ENCODE measurements at regions not wholly inside any gene's neighbourhood (a gene's known extent, or its start where the extent isn't known, plus 50 kb on each side); places are given as distances from the start of the nearest gene placed in this dataset.

DNA sequence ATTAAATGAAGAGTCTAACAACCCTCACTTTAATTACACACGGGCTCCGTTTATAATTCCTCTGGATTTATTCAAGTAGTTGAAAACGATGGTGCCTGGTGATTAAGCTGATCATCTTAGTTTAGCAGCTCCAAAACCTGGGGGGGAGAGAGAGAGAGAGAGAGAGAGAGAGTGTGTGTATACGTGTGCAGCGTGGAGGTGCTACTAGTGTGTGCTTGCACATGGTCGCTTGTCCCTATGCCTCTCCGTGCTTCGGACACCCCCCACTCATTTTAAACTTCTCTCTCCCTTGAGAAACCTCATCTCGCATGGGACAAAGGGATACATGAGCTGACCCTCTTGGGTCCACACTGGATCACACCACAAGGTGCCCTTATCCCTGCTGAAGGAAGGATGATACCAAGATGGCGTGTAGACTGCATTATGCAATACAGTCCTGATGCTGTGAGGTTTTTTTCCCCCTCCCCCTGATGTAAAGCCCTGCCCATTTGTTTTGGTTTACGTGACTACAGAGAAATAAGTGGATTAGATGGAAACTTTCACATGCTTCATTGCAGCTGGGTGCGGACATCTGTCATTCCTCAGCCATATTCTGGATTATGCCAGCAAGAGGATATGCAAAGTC is 320.8 kb downstream of the ZNF536 start:
- Histone ChIP-seq H3K36me3 (no peaks in the 10 kb centered on the region), H3K4me1 (replicated peaks) (no peaks in the 10 kb centered on the region), H3K27ac (peak overlapping the region in 1 of 2 donors; percentile 39), H3K27me3 (replicated peaks; ENCODE audit: insufficient read depth) (no peaks in the 10 kb centered on the region), H3K9me3 (no peaks in the 10 kb centered on the region), H3K4me3 (no peak overlapping the region)
- intact Hi-C loops (cut with DNase I), result loop anchor here (10.0 kb wide), 1 partner anchor 662 kb away; no protein-coding TSS in a partner anchor
- 51% methylated on average over 12 of the region's 12 CpGs for WGBS
- TF ChIP-seq CTCF (IDR thresholded peaks at IDR 0.05) (no peak), POLR2A (IDR thresholded peaks at IDR 0.05) (no peak), POLR2AphosphoS5 (IDR thresholded peaks at IDR 0.05) (no peak)
- DNase-seq (ENCODE audit: low spot score), result no peak

DNA sequence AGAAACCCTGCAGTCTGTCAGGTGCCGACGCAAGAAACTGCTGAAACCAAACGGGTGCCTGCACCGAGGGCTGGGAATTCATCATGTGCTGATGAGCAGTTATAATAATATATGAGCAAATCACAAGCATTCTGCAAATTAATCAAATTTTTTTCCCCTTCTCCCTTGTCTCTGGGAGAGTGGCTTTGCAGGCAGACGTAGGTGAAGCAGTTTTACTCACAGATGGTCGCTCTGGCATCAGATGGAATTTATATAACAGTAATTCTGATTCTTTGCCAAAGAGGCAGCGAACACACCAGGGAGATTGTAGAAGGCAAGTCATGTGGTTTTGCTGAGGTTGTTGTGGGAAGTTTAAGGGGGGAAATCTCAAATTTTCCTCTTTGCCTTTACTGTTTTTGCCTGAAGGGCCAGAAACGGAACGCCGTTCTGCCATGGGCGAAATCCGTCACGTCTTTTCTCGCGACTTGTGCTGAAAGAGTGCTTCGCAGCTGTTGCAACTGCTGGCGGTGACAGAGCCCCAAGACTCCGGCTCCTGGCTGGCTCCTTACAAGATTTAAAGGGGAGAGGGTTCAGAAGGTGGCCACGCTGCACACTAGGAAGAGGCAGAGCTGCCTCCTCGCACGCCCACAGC is 320.1 kb downstream of the ZNF536 start:
- Histone ChIP-seq H3K36me3 (no peaks in the 10 kb centered on the region), H3K4me1 (replicated peaks) (no peaks in the 10 kb centered on the region), H3K27ac (peak overlapping the region; percentile 15 to 39), H3K9me3 (no peaks in the 10 kb centered on the region), H3K4me3 (peak overlapping the region; percentile 12 to 17), H3K27me3 (replicated peaks; ENCODE audit: insufficient read depth) (no peaks in the 10 kb centered on the region)
- DNase-seq (ENCODE audit: low spot score), result no peak
- 9% methylated on average over 21 of the region's 21 CpGs for WGBS
- intact Hi-C loops (cut with DNase I), result loop anchor here (10.0 kb wide), 1 partner anchor 663 kb away; no protein-coding TSS in a partner anchor
- TF ChIP-seq CTCF (IDR thresholded peaks at IDR 0.05) (no peak), POLR2AphosphoS5 (IDR thresholded peaks at IDR 0.05) (no peak), POLR2A (IDR thresholded peaks at IDR 0.05) (no peak)

DNA sequence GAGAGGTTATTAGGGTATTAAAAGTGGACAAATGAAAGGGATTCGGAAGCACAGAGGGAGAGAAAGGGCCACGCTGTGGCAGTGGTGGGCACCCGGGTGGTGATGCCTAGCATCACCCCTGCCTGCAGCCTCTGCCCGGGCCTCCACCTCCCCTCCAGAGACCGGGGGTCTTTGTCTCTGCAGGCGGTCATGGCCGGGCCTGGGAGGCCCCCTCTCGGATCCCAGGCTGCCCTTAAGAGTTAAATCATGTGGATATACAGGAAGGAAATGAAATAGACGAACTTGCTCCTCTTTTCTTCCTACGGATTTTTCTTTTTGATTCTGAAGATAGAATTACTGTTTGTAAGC is 319.6 kb downstream of the ZNF536 start:
- DNase-seq (ENCODE audit: low spot score), result no peak
- intact Hi-C loops (cut with DNase I), result loop anchor here (10.0 kb wide), 1 partner anchor 663 kb away; no protein-coding TSS in a partner anchor
- Histone ChIP-seq H3K36me3 (no peaks in the 10 kb centered on the region), H3K27me3 (replicated peaks; ENCODE audit: insufficient read depth) (no peaks in the 10 kb centered on the region), H3K4me1 (replicated peaks) (no peaks in the 10 kb centered on the region), H3K27ac (peak overlapping the region; percentile 1 to 15), H3K9me3 (no peaks in the 10 kb centered on the region), H3K4me3 (no peak overlapping the region)
- TF ChIP-seq POLR2A (IDR thresholded peaks at IDR 0.05) (no peak), CTCF (IDR thresholded peaks at IDR 0.05) (no peak), POLR2AphosphoS5 (IDR thresholded peaks at IDR 0.05) (no peak)
- 34% methylated on average over 10 of the region's 10 CpGs for WGBS

DNA sequence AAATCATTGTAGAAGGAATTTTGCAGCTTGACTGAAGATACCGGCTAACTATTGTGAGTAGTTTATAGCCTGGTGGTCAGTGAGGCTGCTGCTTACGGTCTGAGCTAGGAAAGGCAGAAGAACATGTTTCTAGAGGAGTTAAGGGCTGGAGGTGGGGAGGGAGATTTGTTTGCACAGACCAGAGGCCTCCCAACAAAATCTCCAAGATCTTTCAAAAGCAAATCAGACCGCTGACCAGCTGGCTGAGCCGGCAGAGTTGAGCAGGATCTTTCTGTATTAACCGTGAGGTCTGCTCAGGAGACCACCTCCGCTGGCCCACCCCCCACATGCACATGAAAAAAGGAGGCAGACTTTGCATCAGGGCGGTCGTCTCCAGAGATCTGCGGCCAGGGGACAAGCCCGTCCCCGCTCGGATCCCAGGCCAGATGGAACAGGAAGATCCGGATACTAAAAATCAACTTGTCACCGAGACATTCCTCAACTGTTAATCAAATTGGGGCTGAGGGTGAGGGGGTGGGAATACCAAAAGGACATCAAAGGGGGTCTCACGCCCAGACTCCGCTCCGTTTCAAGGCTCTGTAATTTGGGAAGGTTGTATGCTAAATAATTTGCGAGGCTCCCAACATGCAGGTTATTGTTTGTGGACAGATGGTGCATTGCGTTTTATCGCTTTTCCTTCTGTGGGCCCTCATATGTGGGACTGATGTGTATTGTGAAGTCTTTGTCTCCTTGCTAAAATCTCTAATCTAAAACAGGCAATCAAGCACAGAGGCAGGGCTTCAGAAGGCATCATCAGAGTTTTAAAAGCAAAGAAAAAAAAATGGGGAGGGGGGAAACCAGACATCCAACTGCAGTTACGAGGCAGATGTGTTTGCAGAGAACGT is 319.0 kb downstream of the ZNF536 start:
- DNase-seq (ENCODE audit: low spot score), result no peak
- Histone ChIP-seq H3K27me3 (replicated peaks; ENCODE audit: insufficient read depth) (no peaks in the 10 kb centered on the region), H3K4me3 (no peak overlapping the region), H3K9me3 (no peaks in the 10 kb centered on the region), H3K36me3 (no peaks in the 10 kb centered on the region), H3K4me1 (replicated peaks) (no peaks in the 10 kb centered on the region), H3K27ac (peak overlapping the region; percentile 1 to 15)
- 34% methylated on average over 22 of the region's 22 CpGs for WGBS
- TF ChIP-seq POLR2A (IDR thresholded peaks at IDR 0.05) (no peak), CTCF (IDR thresholded peaks at IDR 0.05) (no peak), POLR2AphosphoS5 (IDR thresholded peaks at IDR 0.05) (no peak)
- intact Hi-C loops (cut with DNase I), result loop anchor here (10.0 kb wide), 1 partner anchor 664 kb away; no protein-coding TSS in a partner anchor

Data from prostate gland (tissue), 2 donors.